ENCODE measurements at regions not wholly inside any gene's neighbourhood (a gene's known extent, or its start where the extent isn't known, plus 50 kb on each side); places are given as distances from the start of the nearest gene placed in this dataset.

GRCh38 chr7:85423209-85423895 is 236.5 kb upstream of the SEMA3D start:
- peaks cover 5% of the 10 kb centered on the region for H3K9me3 Mint-ChIP-seq
- no peak for TF ChIP-seq CTCF (conservative IDR thresholded peaks at IDR 0.05)
- no peak overlapping the region for H3K27ac Mint-ChIP-seq (ENCODE audit: unreplicated experiment)
- H3K4me3 Mint-ChIP-seq: no peak overlapping the region
- H3K27me3 Mint-ChIP-seq (ENCODE audit: low read depth): no peaks in the 10 kb centered on the region
- no peak for DNase-seq (ENCODE audit: low read depth, low spot score)
- no peaks in the 10 kb centered on the region for H3K36me3 Mint-ChIP-seq (ENCODE audit: low read depth)
- H3K4me1 Mint-ChIP-seq: peaks cover 10% of the 10 kb centered on the region

- no peak overlapping the region for H3K4me3 Mint-ChIP-seq
- H3K9me3 Mint-ChIP-seq: peaks cover under 1% of the 10 kb centered on the region
- no peak overlapping the region for H3K27ac Mint-ChIP-seq (ENCODE audit: unreplicated experiment)
- no peaks in the 10 kb centered on the region for H3K27me3 Mint-ChIP-seq (ENCODE audit: low read depth)
- peaks cover 2% of the 10 kb centered on the region for H3K4me1 Mint-ChIP-seq
- DNase-seq (ENCODE audit: low read depth, low spot score): no peak
- no peaks in the 10 kb centered on the region for H3K36me3 Mint-ChIP-seq (ENCODE audit: low read depth)
- TF ChIP-seq CTCF (conservative IDR thresholded peaks at IDR 0.05): no peak
Observed at GRCh38 chr7:85415743-85416142, 228.9 kb upstream of the SEMA3D start.

GRCh38 chr7:85413718-85414117 is 226.9 kb upstream of the SEMA3D start:
- H3K36me3 Mint-ChIP-seq (ENCODE audit: low read depth): no peaks in the 10 kb centered on the region
- DNase-seq (ENCODE audit: low read depth, low spot score): no peak
- no peak for TF ChIP-seq CTCF (conservative IDR thresholded peaks at IDR 0.05)
- no peaks in the 10 kb centered on the region for H3K27me3 Mint-ChIP-seq (ENCODE audit: low read depth)
- H3K27ac Mint-ChIP-seq (ENCODE audit: unreplicated experiment): no peak overlapping the region
- H3K4me3 Mint-ChIP-seq: no peak overlapping the region
- no peaks in the 10 kb centered on the region for H3K4me1 Mint-ChIP-seq
- H3K9me3 Mint-ChIP-seq: no peaks in the 10 kb centered on the region

- no peak for DNase-seq (ENCODE audit: low read depth, low spot score)
- Mint-ChIP-seq H3K4me1 (no peaks in the 10 kb centered on the region), H3K9me3 (no peaks in the 10 kb centered on the region), H3K36me3 (ENCODE audit: low read depth) (no peaks in the 10 kb centered on the region), H3K4me3 (no peak overlapping the region), H3K27me3 (ENCODE audit: low read depth) (no peaks in the 10 kb centered on the region), H3K27ac (ENCODE audit: unreplicated experiment) (no peak overlapping the region)
- no peak for TF ChIP-seq CTCF (conservative IDR thresholded peaks at IDR 0.05)
Observed at GRCh38 chr7:85412912-85413311, 226.1 kb upstream of the SEMA3D start.

GRCh38 chr7:85407391-85407790 is 220.5 kb upstream of the SEMA3D start:
- Mint-ChIP-seq H3K27me3 (ENCODE audit: low read depth) (no peaks in the 10 kb centered on the region), H3K27ac (ENCODE audit: unreplicated experiment) (no peak overlapping the region)

More at GRCh38 chr7:85407391-85407790, 220.5 kb upstream of the SEMA3D start:
- no peak for TF ChIP-seq CTCF (conservative IDR thresholded peaks at IDR 0.05)
- Mint-ChIP-seq H3K4me3 (no peak overlapping the region), H3K36me3 (ENCODE audit: low read depth) (no peaks in the 10 kb centered on the region), H3K9me3 (peaks cover 7% of the 10 kb centered on the region), H3K4me1 (no peaks in the 10 kb centered on the region)
- no peak for DNase-seq (ENCODE audit: low read depth, low spot score)

All from neural crest cell (in vitro differentiated cells).